Thyroid gland (tissue), 4 donors: ENCODE measurements at regions not wholly inside any gene's neighbourhood (a gene's known extent, or its start where the extent isn't known, plus 50 kb on each side); places are given as distances from the start of the nearest gene placed in this dataset.

Source experiments
- CTCF ChIP-seq, 6 experiments: fragments of 200-600 bp in 3 of 6; fragments of 450-650 bp in 3 of 6; sonication (generic) in 3 of 6; IDR thresholded peaks; one replicate each; pipeline ENCODE4 v1.5.1; 2016 to 2019; ENCODE audit warnings: antibody characterized with exemption in 6 of 6, mild to moderate bottlenecking in 2 of 6, inconsistent platforms in 1 of 6, moderate library complexity in 1 of 6
- POLR2A ChIP-seq, 2 donors: fragments of 450-650 bp; IDR thresholded peaks; one replicate each; pipeline ENCODE4 v1.6.1; 2017; ENCODE audit warnings: antibody characterized with exemption in 2 of 2, mild to moderate bottlenecking in 2 of 2, moderate library complexity in 1 of 2

DNA sequence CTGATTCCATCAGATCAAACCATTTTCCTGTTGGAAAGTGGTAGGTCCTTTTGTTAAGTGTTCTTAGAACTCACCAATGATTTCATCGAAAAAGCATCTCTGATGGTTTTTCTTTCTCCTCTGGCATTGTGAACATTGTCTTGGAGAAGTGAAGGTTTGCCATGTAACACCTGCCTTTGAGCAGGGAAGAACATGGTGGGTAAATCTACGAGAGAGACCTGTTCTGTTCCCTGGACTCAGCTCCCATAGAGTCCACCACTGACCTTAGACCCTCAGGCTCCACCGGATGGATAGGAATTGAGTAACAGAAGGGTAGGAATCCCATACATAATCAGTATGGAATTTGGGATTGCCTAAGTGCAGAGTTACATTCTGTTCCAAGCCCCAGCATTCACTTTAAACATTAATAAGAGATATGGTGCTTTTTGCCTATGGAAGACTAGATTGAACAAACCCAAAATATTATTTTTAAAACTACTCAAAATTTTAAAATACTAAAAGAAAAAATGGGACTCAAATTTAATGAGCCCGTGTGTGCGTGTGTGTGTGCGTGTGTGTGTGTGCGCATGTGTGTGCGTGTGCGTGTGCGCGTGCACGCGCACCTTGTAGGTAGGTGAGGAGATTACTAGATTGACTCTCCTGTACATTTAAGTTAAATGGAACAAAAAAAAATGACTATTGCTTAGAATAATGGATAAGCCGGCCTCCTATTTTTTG lies 92.0 kb downstream of the C9orf152 start:
- TF ChIP-seq CTCF (IDR thresholded peaks at IDR 0.05): no peak
- TF ChIP-seq POLR2A (IDR thresholded peaks at IDR 0.05): no peak
